ENCODE measurements at regions not wholly inside any gene's neighbourhood (a gene's known extent, or its start where the extent isn't known, plus 50 kb on each side); places are given as distances from the start of the nearest gene placed in this dataset.

GRCh38 chr18:56142001-56142400, 496.4 kb downstream of the TXNL1 start:
- TF ChIP-seq EZH2 (IDR thresholded peaks at IDR 0.05) (no peak), POLR2AphosphoS5 (IDR thresholded peaks at IDR 0.05; ENCODE audit: borderline replicate concordance, low read depth, low read length) (no peak)

Measured in SK-N-MC (cell line).